ENCODE measurements at regions not wholly inside any gene's neighbourhood (a gene's known extent, or its start where the extent isn't known, plus 50 kb on each side); places are given as distances from the start of the nearest gene placed in this dataset.

DNA sequence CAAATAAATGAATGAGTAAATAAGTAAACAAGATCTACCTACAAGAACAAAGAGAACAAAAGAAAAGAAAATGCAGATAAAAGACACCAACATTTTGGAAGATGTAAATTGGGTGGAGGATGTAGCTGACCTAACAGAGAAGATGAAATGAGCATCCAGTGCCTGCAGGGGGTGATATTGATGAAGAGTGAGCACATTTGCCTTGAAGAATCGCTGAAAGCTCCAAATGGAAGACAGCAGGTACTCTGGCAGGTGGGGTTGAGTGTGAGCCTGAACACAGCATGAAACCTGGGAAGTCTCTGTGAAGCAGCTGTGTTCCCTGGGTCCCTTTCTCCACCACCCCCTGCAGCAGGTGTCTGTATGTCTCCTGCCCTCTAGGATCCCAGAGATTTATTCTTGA, 125.6 kb downstream of the NXNL2 start:
- TF ChIP-seq POLR2AphosphoS5 (IDR thresholded peaks at IDR 0.05; ENCODE audit: low read depth, low read length) (no peak), TAF1 (IDR thresholded peaks at IDR 0.05; ENCODE audit: borderline replicate concordance, insufficient read depth, low read length) (no peak), SIN3A (IDR thresholded peaks at IDR 0.05; ENCODE audit: borderline replicate concordance, insufficient read depth, low read length) (no peak)
- TF ChIP-seq, protein P1, sequence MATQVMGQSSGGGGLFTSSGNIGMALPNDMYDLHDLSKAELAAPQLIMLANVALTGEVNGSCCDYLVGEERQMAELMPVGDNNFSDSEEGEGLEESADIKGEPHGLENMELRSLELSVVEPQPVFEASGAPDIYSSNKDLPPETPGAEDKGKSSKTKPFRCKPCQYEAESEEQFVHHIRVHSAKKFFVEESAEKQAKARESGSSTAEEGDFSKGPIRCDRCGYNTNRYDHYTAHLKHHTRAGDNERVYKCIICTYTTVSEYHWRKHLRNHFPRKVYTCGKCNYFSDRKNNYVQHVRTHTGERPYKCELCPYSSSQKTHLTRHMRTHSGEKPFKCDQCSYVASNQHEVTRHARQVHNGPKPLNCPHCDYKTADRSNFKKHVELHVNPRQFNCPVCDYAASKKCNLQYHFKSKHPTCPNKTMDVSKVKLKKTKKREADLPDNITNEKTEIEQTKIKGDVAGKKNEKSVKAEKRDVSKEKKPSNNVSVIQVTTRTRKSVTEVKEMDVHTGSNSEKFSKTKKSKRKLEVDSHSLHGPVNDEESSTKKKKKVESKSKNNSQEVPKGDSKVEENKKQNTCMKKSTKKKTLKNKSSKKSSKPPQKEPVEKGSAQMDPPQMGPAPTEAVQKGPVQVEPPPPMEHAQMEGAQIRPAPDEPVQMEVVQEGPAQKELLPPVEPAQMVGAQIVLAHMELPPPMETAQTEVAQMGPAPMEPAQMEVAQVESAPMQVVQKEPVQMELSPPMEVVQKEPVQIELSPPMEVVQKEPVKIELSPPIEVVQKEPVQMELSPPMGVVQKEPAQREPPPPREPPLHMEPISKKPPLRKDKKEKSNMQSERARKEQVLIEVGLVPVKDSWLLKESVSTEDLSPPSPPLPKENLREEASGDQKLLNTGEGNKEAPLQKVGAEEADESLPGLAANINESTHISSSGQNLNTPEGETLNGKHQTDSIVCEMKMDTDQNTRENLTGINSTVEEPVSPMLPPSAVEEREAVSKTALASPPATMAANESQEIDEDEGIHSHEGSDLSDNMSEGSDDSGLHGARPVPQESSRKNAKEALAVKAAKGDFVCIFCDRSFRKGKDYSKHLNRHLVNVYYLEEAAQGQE (IDR thresholded peaks at IDR 0.05; ENCODE audit: insufficient read depth in 1 of 2, low read depth in 2 of 2, low read length in 2 of 2), result no peak

Data from PFSK-1 (cell line).